ENCODE measurements at regions not wholly inside any gene's neighbourhood (a gene's known extent, or its start where the extent isn't known, plus 50 kb on each side); places are given as distances from the start of the nearest gene placed in this dataset.

DNA sequence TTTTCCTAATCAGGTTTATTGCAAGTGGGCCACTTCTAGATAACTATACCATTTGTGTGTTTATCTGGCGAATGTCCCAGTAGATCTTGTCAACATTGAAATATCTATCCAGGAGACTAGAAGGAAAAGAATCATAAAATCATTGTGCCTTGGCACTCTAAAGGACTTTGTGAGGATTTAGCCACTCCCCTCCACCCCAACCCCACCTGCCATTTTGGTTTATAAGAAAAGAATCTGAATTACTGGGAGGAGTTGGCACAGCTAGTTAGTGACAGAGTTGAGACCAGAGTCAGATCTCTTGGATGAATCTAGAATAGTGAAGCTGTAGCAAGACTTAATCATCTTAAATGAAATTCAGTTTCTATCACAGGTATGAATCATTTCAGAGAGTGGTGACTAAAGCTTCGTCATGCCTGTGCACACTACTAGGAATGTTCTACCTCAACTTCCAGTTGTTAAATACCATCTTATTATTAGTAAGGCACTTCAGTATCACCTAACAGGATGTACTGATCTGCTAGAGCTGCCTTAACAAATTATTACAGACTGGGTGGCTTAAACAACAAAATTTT, 212.7 kb upstream of the SLC14A2 start:
- H3K14ac ChIP-seq (ENCODE audit: low read length) = no peak overlapping the region
- no peak overlapping the region for H3K4me2 ChIP-seq (ENCODE audit: insufficient read depth, low read length, poor library complexity, severe bottlenecking)
- H3K4me3 ChIP-seq (ENCODE audit: low read length in 2 of 2) = no peak overlapping the region
- H3K4me1 ChIP-seq (ENCODE audit: control insufficient read depth in 2 of 2, insufficient read depth in 1 of 2, low read depth in 1 of 2, low read length in 2 of 2) = no peaks in the 10 kb centered on the region
- H2AK5ac ChIP-seq (ENCODE audit: low read depth, low read length) = no peak overlapping the region
- no peak overlapping the region for H3K27ac ChIP-seq (replicated peaks; ENCODE audit: low read length)
- H4K8ac ChIP-seq (ENCODE audit: low read depth, low read length) = no peak overlapping the region
- H2BK5ac ChIP-seq (ENCODE audit: low read length) = no peak overlapping the region
- no peaks in the 10 kb centered on the region for H3K36me3 ChIP-seq (replicated peaks in 1 of 2; ENCODE audit: control insufficient read depth in 2 of 2, insufficient read depth in 2 of 2, low read length in 2 of 2)
- H4K91ac ChIP-seq (ENCODE audit: low read depth, low read length, poor library complexity) = no peak overlapping the region
- H3K23ac ChIP-seq (ENCODE audit: low read depth, low read length, poor library complexity) = no peak overlapping the region
- H3K4ac ChIP-seq (ENCODE audit: low read length) = no peak overlapping the region
- H3K79me1 ChIP-seq (ENCODE audit: low read depth, low read length) = no peaks in the 10 kb centered on the region
- H3K18ac ChIP-seq (ENCODE audit: low read length) = no peak overlapping the region
- no peaks in the 10 kb centered on the region for H3K27me3 ChIP-seq (ENCODE audit: control insufficient read depth in 3 of 3, insufficient read depth in 3 of 3, low read depth in 1 of 3, low read length in 3 of 3)
- WGBS, 2 donors (ENCODE audit: extremely low coverage in 2 of 2, insufficient read length in 2 of 2, insufficient replicate concordance in 1 of 2) = no CpG with 5 or more reads among the region's 2 CpGs
- H2BK15ac ChIP-seq (ENCODE audit: low read length) = no peak overlapping the region
- DNase-seq (ENCODE audit: low spot score) = no peak
- H3K9me3 ChIP-seq (replicated peaks in 1 of 2; ENCODE audit: control insufficient read depth in 2 of 2, insufficient read depth in 1 of 2, low read depth in 1 of 2, low read length in 2 of 2) = no peaks in the 10 kb centered on the region
- H2BK12ac ChIP-seq (ENCODE audit: low read length) = no peak overlapping the region
- no peak overlapping the region for H2AFZ ChIP-seq (ENCODE audit: low read length)
- H3K9ac ChIP-seq (ENCODE audit: low read depth, low read length, poor library complexity) = no peak overlapping the region
- H2BK120ac ChIP-seq (ENCODE audit: low read depth, low read length) = no peak overlapping the region

DNA sequence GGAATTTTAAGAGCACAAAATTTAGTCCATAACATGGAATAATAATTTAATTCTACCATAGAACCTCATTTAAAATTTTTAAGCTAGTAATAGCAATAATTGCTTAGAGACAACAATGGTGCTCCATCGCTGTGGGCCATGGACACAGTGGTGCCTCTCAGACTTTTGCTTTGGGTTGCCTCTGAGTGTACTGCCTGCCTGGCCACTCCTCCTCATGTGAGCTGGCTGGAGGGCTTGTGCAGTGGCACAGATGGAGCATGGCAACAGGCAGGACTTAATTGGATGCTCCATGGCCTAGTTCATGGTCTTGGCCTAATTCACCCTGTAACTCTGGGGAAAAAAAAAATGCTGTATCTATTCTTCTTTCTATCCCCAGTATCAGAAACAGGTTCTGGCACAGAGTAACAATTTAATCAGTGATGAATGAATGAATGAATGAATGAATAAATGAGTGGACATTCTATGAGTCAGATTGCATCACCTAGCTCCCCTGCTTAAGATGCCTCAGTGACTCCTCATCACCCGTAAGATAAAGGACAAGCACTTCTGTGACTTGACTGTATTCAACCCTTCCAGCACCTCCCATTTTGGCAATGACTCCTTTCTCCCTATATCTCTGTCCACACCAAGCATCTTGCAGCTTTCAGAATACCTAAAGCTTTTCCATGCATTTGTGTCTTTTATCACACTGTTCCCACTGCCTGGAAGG, 211.8 kb upstream of the SLC14A2 start:
- no peak overlapping the region for H3K4me2 ChIP-seq (ENCODE audit: insufficient read depth, low read length, poor library complexity, severe bottlenecking)
- no peak overlapping the region for H2BK15ac ChIP-seq (ENCODE audit: low read length)
- no peaks in the 10 kb centered on the region for H3K36me3 ChIP-seq (replicated peaks in 1 of 2; ENCODE audit: control insufficient read depth in 2 of 2, insufficient read depth in 2 of 2, low read length in 2 of 2)
- H3K4me3 ChIP-seq (ENCODE audit: low read length in 2 of 2) = no peak overlapping the region
- no peak overlapping the region for H4K91ac ChIP-seq (ENCODE audit: low read depth, low read length, poor library complexity)
- no peak overlapping the region for H3K23ac ChIP-seq (ENCODE audit: low read depth, low read length, poor library complexity)
- no peak overlapping the region for H3K9ac ChIP-seq (ENCODE audit: low read depth, low read length, poor library complexity)
- H2AK5ac ChIP-seq (ENCODE audit: low read depth, low read length) = no peak overlapping the region
- DNase-seq (ENCODE audit: low spot score) = no peak
- no peak overlapping the region for H2BK5ac ChIP-seq (ENCODE audit: low read length)
- H3K27ac ChIP-seq (replicated peaks; ENCODE audit: low read length) = no peak overlapping the region
- no peaks in the 10 kb centered on the region for H3K79me1 ChIP-seq (ENCODE audit: low read depth, low read length)
- H3K14ac ChIP-seq (ENCODE audit: low read length) = peak overlapping the region; percentile 95
- H3K4ac ChIP-seq (ENCODE audit: low read length) = no peak overlapping the region
- no peak overlapping the region for H3K18ac ChIP-seq (ENCODE audit: low read length)
- H2AFZ ChIP-seq (ENCODE audit: low read length) = no peak overlapping the region
- no peaks in the 10 kb centered on the region for H3K4me1 ChIP-seq (ENCODE audit: control insufficient read depth in 2 of 2, insufficient read depth in 1 of 2, low read depth in 1 of 2, low read length in 2 of 2)
- no CpG with 5 or more reads among the region's 2 CpGs for WGBS, 2 donors (ENCODE audit: extremely low coverage in 2 of 2, insufficient read length in 2 of 2, insufficient replicate concordance in 1 of 2)
- H2BK12ac ChIP-seq (ENCODE audit: low read length) = no peak overlapping the region
- H3K9me3 ChIP-seq (replicated peaks in 1 of 2; ENCODE audit: control insufficient read depth in 2 of 2, insufficient read depth in 1 of 2, low read depth in 1 of 2, low read length in 2 of 2) = no peaks in the 10 kb centered on the region
- H4K8ac ChIP-seq (ENCODE audit: low read depth, low read length) = no peak overlapping the region
- no peak overlapping the region for H2BK120ac ChIP-seq (ENCODE audit: low read depth, low read length)
- no peaks in the 10 kb centered on the region for H3K27me3 ChIP-seq (ENCODE audit: control insufficient read depth in 3 of 3, insufficient read depth in 3 of 3, low read depth in 1 of 3, low read length in 3 of 3)

DNA sequence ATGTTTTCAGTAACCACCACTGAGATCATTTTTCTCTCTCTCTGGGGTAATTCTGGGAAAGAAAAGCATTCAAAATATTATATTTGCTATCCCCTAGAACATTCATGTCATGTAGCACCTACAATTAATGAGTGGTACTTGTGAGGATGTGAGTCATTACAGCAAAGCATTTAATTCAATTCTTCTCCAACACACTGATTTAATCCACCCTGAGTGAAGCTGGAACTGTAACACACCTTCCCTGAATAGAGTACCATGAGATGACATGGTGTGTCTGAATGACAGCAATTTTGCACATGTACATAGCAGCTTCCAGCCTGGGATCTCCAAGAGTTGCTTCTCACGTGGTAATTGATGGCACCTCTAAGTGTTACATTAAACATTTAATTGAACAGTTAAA, 207.1 kb upstream of the SLC14A2 start:
- no peak overlapping the region for H3K14ac ChIP-seq (ENCODE audit: low read length)
- DNase-seq (ENCODE audit: low spot score) = no peak
- H3K27ac ChIP-seq (replicated peaks; ENCODE audit: low read length) = no peak overlapping the region
- no peak overlapping the region for H3K18ac ChIP-seq (ENCODE audit: low read length)
- H2BK120ac ChIP-seq (ENCODE audit: low read depth, low read length) = no peak overlapping the region
- H3K27me3 ChIP-seq (ENCODE audit: control insufficient read depth in 3 of 3, insufficient read depth in 3 of 3, low read depth in 1 of 3, low read length in 3 of 3) = no peaks in the 10 kb centered on the region
- H2AFZ ChIP-seq (ENCODE audit: low read length) = no peak overlapping the region
- no peaks in the 10 kb centered on the region for H3K9me3 ChIP-seq (replicated peaks in 1 of 2; ENCODE audit: control insufficient read depth in 2 of 2, insufficient read depth in 1 of 2, low read depth in 1 of 2, low read length in 2 of 2)
- no peak overlapping the region for H3K4ac ChIP-seq (ENCODE audit: low read length)
- H3K4me2 ChIP-seq (ENCODE audit: insufficient read depth, low read length, poor library complexity, severe bottlenecking) = no peak overlapping the region
- H3K79me1 ChIP-seq (ENCODE audit: low read depth, low read length) = no peaks in the 10 kb centered on the region
- H3K36me3 ChIP-seq (replicated peaks in 1 of 2; ENCODE audit: control insufficient read depth in 2 of 2, insufficient read depth in 2 of 2, low read length in 2 of 2) = no peaks in the 10 kb centered on the region
- H4K91ac ChIP-seq (ENCODE audit: low read depth, low read length, poor library complexity) = no peak overlapping the region
- H3K4me3 ChIP-seq (ENCODE audit: low read length in 2 of 2) = no peak overlapping the region
- H2BK5ac ChIP-seq (ENCODE audit: low read length) = no peak overlapping the region
- H3K9ac ChIP-seq (ENCODE audit: low read depth, low read length, poor library complexity) = no peak overlapping the region
- no peak overlapping the region for H4K8ac ChIP-seq (ENCODE audit: low read depth, low read length)
- no peak overlapping the region for H3K23ac ChIP-seq (ENCODE audit: low read depth, low read length, poor library complexity)
- WGBS, 2 donors (ENCODE audit: extremely low coverage in 2 of 2, insufficient read length in 2 of 2, insufficient replicate concordance in 1 of 2) = no CpG with 5 or more reads among the region's 1 CpG
- no peak overlapping the region for H2AK5ac ChIP-seq (ENCODE audit: low read depth, low read length)
- H2BK15ac ChIP-seq (ENCODE audit: low read length) = no peak overlapping the region
- no peak overlapping the region for H2BK12ac ChIP-seq (ENCODE audit: low read length)
- H3K4me1 ChIP-seq (ENCODE audit: control insufficient read depth in 2 of 2, insufficient read depth in 1 of 2, low read depth in 1 of 2, low read length in 2 of 2) = no peaks in the 10 kb centered on the region

GRCh38 chr18:45409971-45410370, 205.3 kb upstream of the SLC14A2 start:
- DNase-seq (ENCODE audit: low spot score) = no peak
- H4K8ac ChIP-seq (ENCODE audit: low read depth, low read length) = no peak overlapping the region
- H3K4me2 ChIP-seq (ENCODE audit: insufficient read depth, low read length, poor library complexity, severe bottlenecking) = no peak overlapping the region
- H3K23ac ChIP-seq (ENCODE audit: low read depth, low read length, poor library complexity) = no peak overlapping the region
- no peak overlapping the region for H3K18ac ChIP-seq (ENCODE audit: low read length)
- no peaks in the 10 kb centered on the region for H3K9me3 ChIP-seq (replicated peaks in 1 of 2; ENCODE audit: control insufficient read depth in 2 of 2, insufficient read depth in 1 of 2, low read depth in 1 of 2, low read length in 2 of 2)
- no peak overlapping the region for H2BK15ac ChIP-seq (ENCODE audit: low read length)
- no peak overlapping the region for H2AFZ ChIP-seq (ENCODE audit: low read length)
- no peak overlapping the region for H3K14ac ChIP-seq (ENCODE audit: low read length)
- no peak overlapping the region for H2BK5ac ChIP-seq (ENCODE audit: low read length)
- H3K36me3 ChIP-seq (replicated peaks in 1 of 2; ENCODE audit: control insufficient read depth in 2 of 2, insufficient read depth in 2 of 2, low read length in 2 of 2) = no peaks in the 10 kb centered on the region
- no peak overlapping the region for H2BK120ac ChIP-seq (ENCODE audit: low read depth, low read length)
- H2AK5ac ChIP-seq (ENCODE audit: low read depth, low read length) = no peak overlapping the region
- no peak overlapping the region for H3K4me3 ChIP-seq (ENCODE audit: low read length in 2 of 2)
- no peak overlapping the region for H3K27ac ChIP-seq (replicated peaks; ENCODE audit: low read length)
- no peaks in the 10 kb centered on the region for H3K79me1 ChIP-seq (ENCODE audit: low read depth, low read length)
- no peak overlapping the region for H4K91ac ChIP-seq (ENCODE audit: low read depth, low read length, poor library complexity)
- no peaks in the 10 kb centered on the region for H3K4me1 ChIP-seq (ENCODE audit: control insufficient read depth in 2 of 2, insufficient read depth in 1 of 2, low read depth in 1 of 2, low read length in 2 of 2)
- no peaks in the 10 kb centered on the region for H3K27me3 ChIP-seq (ENCODE audit: control insufficient read depth in 3 of 3, insufficient read depth in 3 of 3, low read depth in 1 of 3, low read length in 3 of 3)
- no peak overlapping the region for H3K9ac ChIP-seq (ENCODE audit: low read depth, low read length, poor library complexity)
- H2BK12ac ChIP-seq (ENCODE audit: low read length) = no peak overlapping the region
- WGBS, 2 donors (ENCODE audit: extremely low coverage in 2 of 2, insufficient read length in 2 of 2, insufficient replicate concordance in 1 of 2) = no CpG with 5 or more reads among the region's 7 CpGs
- H3K4ac ChIP-seq (ENCODE audit: low read length) = no peak overlapping the region
